NCI-H1048 (cell line): ENCODE measurements at regions not wholly inside any gene's neighbourhood (a gene's known extent, or its start where the extent isn't known, plus 50 kb on each side); places are given as distances from the start of the nearest gene placed in this dataset.
A peak's percentile ranks its signal among the peaks of the same experiment; 100 is the strongest.

ENCODE experiments used
- DNase-seq: peaks from one replicate; lab custom pipeline; 2025; lab: John Stamatoyannopoulos, UW

GRCh38 chr4:158007566-158007965 is 165.3 kb downstream of the GASK1B start:
- DNase-seq, result no peak

- DNase-seq, result no peak
Measured at GRCh38 chr4:158006990-158007389, 165.8 kb downstream of the GASK1B start.

- no peak for DNase-seq
Measured at GRCh38 chr4:158005021-158005420, 167.8 kb downstream of the GASK1B start.

- DNase-seq, result no peak
Measured at GRCh38 chr4:158004101-158004500, 168.7 kb downstream of the GASK1B start.

GRCh38 chr4:158003212-158003611 is 169.6 kb downstream of the GASK1B start:
- no peak for DNase-seq

- DNase-seq, result no peak
Measured at GRCh38 chr4:158002173-158002572, 170.7 kb downstream of the GASK1B start.

GRCh38 chr4:158001756-158002155 is 171.1 kb downstream of the GASK1B start:
- DNase-seq, result no peak

GRCh38 chr4:157999723-158000122 is 173.1 kb downstream of the GASK1B start:
- DNase-seq, result no peak

GRCh38 chr4:157997296-157997695 is 175.5 kb downstream of the GASK1B start:
- DNase-seq, result no peak

- DNase-seq, result no peak
Measured at GRCh38 chr4:157996061-157997028, 176.5 kb downstream of the GASK1B start.

GRCh38 chr4:157994863-157995262 is 178.0 kb downstream of the GASK1B start:
- no peak for DNase-seq

- no peak for DNase-seq
Measured at GRCh38 chr4:157992948-157993839, 179.6 kb downstream of the GASK1B start.

- DNase-seq, result no peak
Measured at GRCh38 chr4:157992038-157992705, 180.7 kb downstream of the GASK1B start.

GRCh38 chr4:157988641-157989040 is 184.2 kb downstream of the GASK1B start:
- DNase-seq, result no peak

GRCh38 chr4:157984285-157984911 is 188.4 kb downstream of the GASK1B start:
- DNase-seq, result no peak

GRCh38 chr4:157983300-157983699 is 189.5 kb downstream of the GASK1B start:
- no peak for DNase-seq

GRCh38 chr4:157980158-157980557 is 192.7 kb downstream of the GASK1B start:
- no peak for DNase-seq

GRCh38 chr4:157978680-157979361 is 194.0 kb downstream of the GASK1B start:
- DNase-seq, result peak; percentile 78

GRCh38 chr4:157977086-157977485 is 195.7 kb downstream of the GASK1B start:
- DNase-seq, result no peak

GRCh38 chr4:157973297-157973696 is 199.5 kb downstream of the GASK1B start:
- no peak for DNase-seq

GRCh38 chr4:157964463-157964862 is 208.4 kb downstream of the GASK1B start:
- DNase-seq, result no peak
